CD4-positive, alpha-beta T cell (primary cell): ENCODE measurements at regions not wholly inside any gene's neighbourhood (a gene's known extent, or its start where the extent isn't known, plus 50 kb on each side); places are given as distances from the start of the nearest gene placed in this dataset.
"Not testable (repeated sequence)": the region's sequence is repeated elsewhere in the genome, so short reads cannot be mapped to it uniquely, and the experiment has no call there.

Experiments
- ATAC-seq: fragments of 200-7000 bp; cut with Tn5 transposase; one replicate; pipeline ENCODE4 v1.10.0; 2022; ENCODE audit warnings: mild to moderate bottlenecking; ENCODE audit not compliant: poor library complexity
- CTCF ChIA-PET: fragments of 350-600 bp; sonication (Branson Sonifier 250); formaldehyde crosslinking; loops from one replicate; lab custom pipeline; 2021; ENCODE audit warnings: antibody characterized with exemption, inconsistent platforms; lab: Charles Lee
- POLR2A ChIA-PET: fragments of 350-600 bp; sonication (Branson Sonifier 250); formaldehyde crosslinking; loops from one replicate; lab custom pipeline; 2021; ENCODE audit warnings: antibody characterized with exemption, inconsistent platforms; lab: Charles Lee
- DNase-seq, 14 experiments: peaks; one replicate each; pipeline ENCODE4 v3.0.0-alpha.2; 2013 to 2020; ENCODE audit warnings: mixed read lengths in 2 of 14
- H3K27ac ChIP-seq, 2 donors: one replicate each; pipeline versions ENCODE4 v1.5.1 to v1.7.0; 2013; ENCODE audit warnings: low read length in 2 of 2, low read depth in 1 of 2, mild to moderate bottlenecking in 1 of 2
- H3K27me3 ChIP-seq, 2 experiments: 1 replicate in 1 of 2; 2 replicates in 1 of 2; pipeline versions ENCODE4 v1.6.1 to v1.7.0; 2013; ENCODE audit warnings: low read length in 2 of 2, control low read depth in 1 of 2, mild to moderate bottlenecking in 1 of 2, moderate library complexity in 1 of 2; ENCODE audit not compliant: insufficient read depth in 2 of 2, control insufficient read depth in 1 of 2
- H3K36me3 ChIP-seq: one replicate; pipeline ENCODE4 v1.6.1; 2013; ENCODE audit warnings: low read length, control low read depth; ENCODE audit not compliant: insufficient read depth
- H3K4me1 ChIP-seq: one replicate; pipeline ENCODE4 v1.6.1; 2013; ENCODE audit warnings: low read length, control low read depth; ENCODE audit not compliant: insufficient read depth
- H3K4me3 ChIP-seq: one replicate; pipeline ENCODE4 v1.5.1; 2013; ENCODE audit warnings: mild to moderate bottlenecking, low read length, moderate library complexity
- H3K9me3 ChIP-seq, 2 experiments: 1 replicate in 1 of 2; 2 replicates in 1 of 2; pipeline versions ENCODE4 v1.6.1 to v1.7.0; 2013; ENCODE audit warnings: low read length in 2 of 2, mild to moderate bottlenecking in 2 of 2, control low read depth in 1 of 2, moderate library complexity in 1 of 2; ENCODE audit not compliant: control insufficient read depth in 1 of 2, insufficient read depth in 1 of 2
- H3K27ac Mint-ChIP-seq: one replicate; pipeline ENCODE4 v1.8.0; 2020; ENCODE audit warnings: mixed read lengths
- H3K27me3 Mint-ChIP-seq: one replicate; pipeline ENCODE4 v1.8.0; 2021; ENCODE audit warnings: mixed read lengths
- H3K36me3 Mint-ChIP-seq: one replicate; pipeline ENCODE4 v1.8.0; 2021; ENCODE audit warnings: low read depth, mixed read lengths
- H3K4me1 Mint-ChIP-seq: one replicate; pipeline ENCODE4 v1.8.0; 2021; ENCODE audit warnings: low read depth, mixed read lengths
- H3K4me3 Mint-ChIP-seq: one replicate; pipeline ENCODE4 v1.8.0; 2020; ENCODE audit warnings: mild to moderate bottlenecking, mixed read lengths
- H3K9me3 Mint-ChIP-seq: one replicate; pipeline ENCODE4 v1.8.0; 2020; ENCODE audit warnings: mixed read lengths
- intact Hi-C, 2 experiments: fragments of 100-400 bp; cut with DNase I in 1 of 2; cut with micrococcal nuclease in 1 of 2; formaldehyde crosslinking; loops; one replicate each; pipeline versions ENCODE4 v1.15.1 to v1.9.0; 2023 to 2025; cut with DNase I, micrococcal nuclease
- TF ChIP-seq, protein P1 (sequence below): fragments of 200-600 bp; IDR thresholded peaks from one replicate; pipeline ENCODE4 v1.8.0; 2022; ENCODE audit warnings: antibody characterized with exemption, mild to moderate bottlenecking

DNA sequence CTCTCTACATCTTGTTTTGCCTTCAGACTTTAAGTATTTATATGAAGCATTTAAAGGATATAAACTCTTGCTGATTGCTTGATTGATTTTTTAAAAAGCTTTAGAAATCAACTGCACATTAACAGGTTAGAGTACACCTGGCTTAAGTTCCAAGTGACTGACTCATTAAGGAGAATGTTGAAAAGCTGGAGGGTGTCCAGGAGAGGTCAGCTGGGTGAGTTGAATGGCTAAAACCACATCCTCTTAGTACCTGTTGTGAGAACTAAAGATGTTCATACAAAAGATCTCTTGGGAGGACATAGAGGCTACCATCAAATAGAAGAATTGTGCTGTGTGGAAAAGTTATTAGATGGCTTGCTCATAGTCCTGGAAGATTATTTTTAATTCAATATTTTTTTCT is 206.8 kb downstream of the TXNL1 start:
- DNase-seq (no peak), ATAC-seq (no peak)
- H3K4me1 ChIP-seq: no peaks in the 10 kb centered on the region
- H3K9me3 ChIP-seq: no peaks in the 10 kb centered on the region
- Mint-ChIP-seq H3K9me3 (peaks cover 5% of the 10 kb centered on the region), H3K36me3 (no peaks in the 10 kb centered on the region), H3K4me1 (no peaks in the 10 kb centered on the region), H3K4me3 (no peak overlapping the region), H3K27ac (no peak overlapping the region), H3K27me3 (no peaks in the 10 kb centered on the region)
- CTCF ChIA-PET: no interaction called here
- POLR2A ChIA-PET: no interaction called here
- H3K27me3 ChIP-seq: no peaks in the 10 kb centered on the region
- no peaks in the 10 kb centered on the region for H3K36me3 ChIP-seq
- TF ChIP-seq, protein P1, sequence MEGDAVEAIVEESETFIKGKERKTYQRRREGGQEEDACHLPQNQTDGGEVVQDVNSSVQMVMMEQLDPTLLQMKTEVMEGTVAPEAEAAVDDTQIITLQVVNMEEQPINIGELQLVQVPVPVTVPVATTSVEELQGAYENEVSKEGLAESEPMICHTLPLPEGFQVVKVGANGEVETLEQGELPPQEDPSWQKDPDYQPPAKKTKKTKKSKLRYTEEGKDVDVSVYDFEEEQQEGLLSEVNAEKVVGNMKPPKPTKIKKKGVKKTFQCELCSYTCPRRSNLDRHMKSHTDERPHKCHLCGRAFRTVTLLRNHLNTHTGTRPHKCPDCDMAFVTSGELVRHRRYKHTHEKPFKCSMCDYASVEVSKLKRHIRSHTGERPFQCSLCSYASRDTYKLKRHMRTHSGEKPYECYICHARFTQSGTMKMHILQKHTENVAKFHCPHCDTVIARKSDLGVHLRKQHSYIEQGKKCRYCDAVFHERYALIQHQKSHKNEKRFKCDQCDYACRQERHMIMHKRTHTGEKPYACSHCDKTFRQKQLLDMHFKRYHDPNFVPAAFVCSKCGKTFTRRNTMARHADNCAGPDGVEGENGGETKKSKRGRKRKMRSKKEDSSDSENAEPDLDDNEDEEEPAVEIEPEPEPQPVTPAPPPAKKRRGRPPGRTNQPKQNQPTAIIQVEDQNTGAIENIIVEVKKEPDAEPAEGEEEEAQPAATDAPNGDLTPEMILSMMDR: no peak
- intact Hi-C loops: no loop called here
- no peak overlapping the region for H3K27ac ChIP-seq
- no peak overlapping the region for H3K4me3 ChIP-seq

DNA sequence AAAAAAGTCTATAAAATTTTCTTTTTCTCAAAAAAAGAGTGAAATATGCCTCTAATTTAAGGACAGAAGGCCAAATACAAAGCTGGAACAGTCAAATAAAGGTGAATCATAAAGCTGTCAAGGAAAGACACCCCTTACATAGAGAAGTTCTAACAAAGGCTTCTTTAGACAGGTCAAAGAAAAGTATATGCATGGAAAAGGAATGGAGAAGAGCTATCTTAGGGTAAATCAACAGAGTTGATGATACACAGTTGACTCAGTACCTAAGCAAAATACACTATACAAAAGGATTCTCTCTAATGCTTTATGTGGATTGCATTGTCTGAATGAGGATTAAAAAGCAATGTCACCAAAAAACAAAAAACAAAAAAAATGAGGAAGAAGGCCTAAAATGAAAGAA is 214.8 kb downstream of the TXNL1 start:
- TF ChIP-seq, protein P1: no peak
- no peak for DNase-seq
- H3K27me3 Mint-ChIP-seq: no peaks in the 10 kb centered on the region
- H3K9me3 ChIP-seq: peaks cover 0 to 5% of the 10 kb centered on the region in 2 experiments
- ATAC-seq: no peak
- H3K36me3 ChIP-seq: no peaks in the 10 kb centered on the region
- no peaks in the 10 kb centered on the region for H3K4me1 Mint-ChIP-seq
- no peak overlapping the region for H3K4me3 Mint-ChIP-seq
- intact Hi-C loops: no loop called here
- H3K4me3 ChIP-seq: no peak overlapping the region
- POLR2A ChIA-PET: no interaction called here
- no peaks in the 10 kb centered on the region for H3K36me3 Mint-ChIP-seq
- CTCF ChIA-PET: no interaction called here
- no peaks in the 10 kb centered on the region for H3K4me1 ChIP-seq
- H3K27me3 ChIP-seq: peaks cover 0 to 3% of the 10 kb centered on the region in 2 experiments
- H3K9me3 Mint-ChIP-seq: peaks cover 5% of the 10 kb centered on the region
- H3K27ac Mint-ChIP-seq: no peak overlapping the region
- H3K27ac ChIP-seq: no peak overlapping the region

GRCh38 chr18:56421647-56422046 is 216.7 kb downstream of the TXNL1 start:
- Mint-ChIP-seq H3K36me3 (no peaks in the 10 kb centered on the region), H3K9me3 (no peaks in the 10 kb centered on the region), H3K4me1 (no peaks in the 10 kb centered on the region), H3K27me3 (no peaks in the 10 kb centered on the region), H3K27ac (no peak overlapping the region), H3K4me3 (no peak overlapping the region)
- peaks cover 0 to 5% of the 10 kb centered on the region in 2 experiments for H3K9me3 ChIP-seq
- TF ChIP-seq, protein P1: no peak
- intact Hi-C loops: no loop called here
- ChIA-PET CTCF (no interaction called here), POLR2A (no interaction called here)
- ATAC-seq: no peak
- H3K36me3 ChIP-seq: no peaks in the 10 kb centered on the region
- H3K27me3 ChIP-seq: peaks cover 0 to 3% of the 10 kb centered on the region in 2 experiments
- DNase-seq: no peak
- H3K4me1 ChIP-seq: no peaks in the 10 kb centered on the region
- H3K4me3 ChIP-seq: no peak overlapping the region
- H3K27ac ChIP-seq: no peak overlapping the region

DNA sequence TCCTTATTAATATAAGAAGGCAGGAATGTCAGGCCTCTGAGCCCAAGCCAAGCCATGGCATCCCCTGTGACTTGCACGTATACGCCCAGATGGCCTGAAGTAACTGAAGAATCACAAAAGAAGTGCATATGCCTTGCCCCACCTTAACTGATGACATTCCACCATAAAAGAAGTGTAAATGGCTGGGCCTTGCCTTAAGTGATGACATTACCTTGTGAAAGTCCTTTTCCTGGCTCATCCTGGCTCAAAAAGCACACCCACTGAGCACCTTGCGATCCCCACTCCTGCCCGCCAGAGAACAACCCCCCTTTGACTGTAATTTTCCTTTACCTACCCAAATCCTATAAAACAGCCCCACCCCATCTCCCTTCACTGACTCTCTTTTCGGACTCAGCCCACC is 217.5 kb downstream of the TXNL1 start:
- H3K4me3 ChIP-seq, H3K9me3 Mint-ChIP-seq, H3K36me3 ChIP-seq, DNase-seq, H3K27me3 Mint-ChIP-seq, H3K4me3 Mint-ChIP-seq, H3K27ac ChIP-seq, H3K4me1 Mint-ChIP-seq, CTCF ChIA-PET, ATAC-seq, H3K27me3 ChIP-seq, H3K36me3 Mint-ChIP-seq, POLR2A ChIA-PET, H3K4me1 ChIP-seq, intact Hi-C loops, H3K9me3 ChIP-seq, H3K27ac Mint-ChIP-seq: not testable (repeated sequence)
